HepG2 (cell line): ENCODE measurements at regions not wholly inside any gene's neighbourhood (a gene's known extent, or its start where the extent isn't known, plus 50 kb on each side); places are given as distances from the start of the nearest gene placed in this dataset.

Source experiments
- ATAC-seq: fragments of 200-7000 bp; cut with Tn5 transposase; 3 replicates; pipeline ENCODE4 v1.9.1; 2020; ENCODE audit warnings: mild to moderate bottlenecking, moderate library complexity
- BruUV-seq: library from RNA; stranded (reverse); fragments of 400-500 nt; replicated peaks from 2 replicates; lab custom pipeline; 2021; lab: Mats Ljungman, UMichigan
- CTCF ChIA-PET: fragments of 300-600 bp; formaldehyde crosslinking; extraction: SDS; loops from one replicate; lab custom pipeline; 2021; ENCODE audit warnings: low total read pairs, inconsistent platforms, low intra/inter-chr PET ratio; lab: Yijun Ruan, JAX
- POLR2A ChIA-PET: fragments of 350-600 bp; sonication (Branson Sonifier 250); formaldehyde crosslinking; loops from one replicate; lab custom pipeline; 2020; ENCODE audit warnings: antibody characterized with exemption, inconsistent platforms; lab: Yijun Ruan, JAX
- DNase-seq: peaks from one replicate; pipeline ENCODE4 v3.0.0-alpha.2; 2015; ENCODE audit warnings: low spot score
- FAIRE-seq: peaks from 3 replicates; lab custom pipeline; 2011; peaks lifted over from hg19 to GRCh38; lab: Jason Lieb, UNC
- H2AFZ ChIP-seq: one replicate; pipeline ENCODE4 v1.6.1; 2011; ENCODE audit warnings: low read length, inconsistent platforms
- H3K27ac ChIP-seq: fragments of 300-600 bp; 3 replicates; pipeline ENCODE4 v1.8.0; 2011; ENCODE audit warnings: mixed run types, mild to moderate bottlenecking, mixed read lengths, low read length, inconsistent platforms; ENCODE audit not compliant: insufficient read depth; ENCODE audit errors: extremely low read length
- H3K27me3 ChIP-seq, 2 experiments: fragments of 200-600 bp in 1 of 2; 2 replicates in 1 of 2; 3 replicates in 1 of 2; pipeline versions ENCODE4 v1.6.0 to v1.8.0; 2011; ENCODE audit warnings: low read length in 2 of 2, mild to moderate bottlenecking in 2 of 2, moderate library complexity in 2 of 2, inconsistent platforms in 1 of 2; ENCODE audit not compliant: insufficient read depth in 2 of 2, control insufficient read depth in 1 of 2
- H3K36me3 ChIP-seq, 2 experiments: fragments of 200-600 bp in 1 of 2; replicated peaks in 1 of 2; 2 replicates in 1 of 2; 3 replicates in 1 of 2; pipeline versions ENCODE4 v1.5.1 to v1.8.0; 2011; ENCODE audit warnings: low read length in 2 of 2, inconsistent platforms in 1 of 2; ENCODE audit not compliant: insufficient read depth in 2 of 2, control insufficient read depth in 1 of 2
- H3K4me1 ChIP-seq: 2 replicates; pipeline ENCODE4 v1.5.1; 2012; ENCODE audit warnings: low read length, inconsistent platforms; ENCODE audit not compliant: insufficient read depth
- H3K4me2 ChIP-seq: 2 replicates; pipeline ENCODE4 v1.6.0; 2011; ENCODE audit warnings: low read depth, low read length, inconsistent platforms
- H3K4me3 ChIP-seq, 3 experiments: fragments of 200-600 bp in 1 of 3; sonication (generic), shearing (Covaris generic) in 1 of 3; replicated peaks in 1 of 3; 2 replicates each; pipeline ENCODE4 v1.5.1; 2011 to 2016; ENCODE audit warnings: low read length in 3 of 3, inconsistent platforms in 2 of 3, low read depth in 2 of 3, mild to moderate bottlenecking in 2 of 3, control low read depth in 1 of 3, mixed read lengths in 1 of 3; ENCODE audit not compliant: insufficient read depth in 1 of 3
- H3K79me2 ChIP-seq: one replicate; pipeline ENCODE4 v1.6.1; 2011; ENCODE audit warnings: low read length, inconsistent platforms; ENCODE audit not compliant: insufficient read depth
- H3K9ac ChIP-seq: 2 replicates; pipeline ENCODE4 v1.6.0; 2011; ENCODE audit warnings: mild to moderate bottlenecking, low read depth, low read length, inconsistent platforms; ENCODE audit not compliant: insufficient read depth
- H3K9me3 ChIP-seq: 2 replicates; pipeline ENCODE4 v1.5.1; 2012; ENCODE audit warnings: mild to moderate bottlenecking, low read length
- H4K20me1 ChIP-seq: 2 replicates; pipeline ENCODE4 v1.6.0; 2011; ENCODE audit warnings: inconsistent platforms, mild to moderate bottlenecking, low read length, moderate library complexity; ENCODE audit not compliant: insufficient read depth
- ARHGAP35 ChIP-seq: sonication (generic); formaldehyde crosslinking; IDR thresholded peaks from 2 replicates; pipeline ENCODE4 v1.9.0; 2022; ENCODE audit warnings: mild to moderate bottlenecking, inconsistent platforms, moderate library complexity, missing genetic modification reagents, borderline replicate concordance
- ASH2L ChIP-seq: fragments of 300-600, 200-600 bp; sonication (generic); IDR thresholded peaks from 2 replicates; pipeline ENCODE4 v1.7.0; 2017; ENCODE audit warnings: low read depth, mild to moderate bottlenecking, moderate library complexity, mixed read lengths, low read length; ENCODE audit not compliant: insufficient read length
- HOXD1 ChIP-seq: sonication (generic); formaldehyde crosslinking; IDR thresholded peaks from 2 replicates; pipeline ENCODE4 v1.5.0; 2020; ENCODE audit warnings: missing genetic modification reagents
- JARID2 ChIP-seq: sonication (generic); formaldehyde crosslinking; IDR thresholded peaks from 2 replicates; pipeline ENCODE4 v1.8.1; 2023; ENCODE audit warnings: missing genetic modification reagents, inconsistent platforms; ENCODE audit not compliant: insufficient replicate concordance
- NCOA5 ChIP-seq: sonication (generic); formaldehyde crosslinking; IDR thresholded peaks from 2 replicates; pipeline ENCODE4 v1.4.0; 2020; ENCODE audit warnings: missing genetic modification reagents
- RCOR2 ChIP-seq: IDR thresholded peaks from 2 replicates; pipeline ENCODE4 v1.6.1; 2016; ENCODE audit warnings: missing biosample characterization, missing genetic modification reagents
- TBX3 ChIP-seq: fragments of 450-650 bp; IDR thresholded peaks from 2 replicates; pipeline ENCODE4 v1.6.1; 2017; ENCODE audit warnings: antibody characterized with exemption, mild to moderate bottlenecking, inconsistent platforms, borderline replicate concordance
- YEATS4 ChIP-seq: sonication (generic); formaldehyde crosslinking; IDR thresholded peaks from 2 replicates; pipeline ENCODE4 v1.4.0; 2020; ENCODE audit warnings: missing genetic modification reagents, borderline replicate concordance
- ZBTB1 ChIP-seq: sonication (generic); formaldehyde crosslinking; IDR thresholded peaks from 2 replicates; pipeline ENCODE4 v1.4.0; 2020; ENCODE audit warnings: missing genetic modification reagents, borderline replicate concordance
- ZNF331 ChIP-seq: sonication (generic); formaldehyde crosslinking; IDR thresholded peaks from 2 replicates; pipeline ENCODE4 v1.4.0; 2020; ENCODE audit warnings: missing genetic modification reagents
- ZNF562 ChIP-seq: sonication (generic); formaldehyde crosslinking; IDR thresholded peaks from 2 replicates; pipeline ENCODE4 v1.8.0; 2022; ENCODE audit warnings: missing genetic modification reagents, borderline replicate concordance
- ZNF572 ChIP-seq: sonication (generic); formaldehyde crosslinking; IDR thresholded peaks from 2 replicates; pipeline ENCODE4 v1.5.1; 2020; ENCODE audit warnings: mild to moderate bottlenecking, missing genetic modification reagents
- WGBS: methylation state at CpG from one replicate; pipeline ENCODE4 v1.1.6; 2017; ENCODE audit warnings: low lambda C conversion rate; 5-methylcytosine and 5-hydroxymethylcytosine counted together
- in situ Hi-C: cut with HindIII; loops from 2 replicates; pipeline ENCODE4 v1.10.0; 2017; ENCODE audit warnings: low pct_unique_long_range_greater_than_20kb; ENCODE audit not compliant: extremely low pct_ligation_motif_present
- intact Hi-C: fragments of 100-400 bp; cut with micrococcal nuclease; formaldehyde crosslinking; loops from one replicate; pipeline ENCODE4 v1.10.0; 2022; ENCODE audit not compliant: unreplicated experiment
- TF ChIP-seq, protein P1 (sequence below): IDR thresholded peaks from 2 replicates; pipeline ENCODE4 v1.6.1; 2016; ENCODE audit warnings: control low read depth
- TF ChIP-seq, protein P2 (sequence below): IDR thresholded peaks from 2 replicates; pipeline ENCODE4 v1.6.1; 2016; ENCODE audit warnings: mild to moderate bottlenecking, missing biosample characterization, missing genetic modification reagents

DNA sequence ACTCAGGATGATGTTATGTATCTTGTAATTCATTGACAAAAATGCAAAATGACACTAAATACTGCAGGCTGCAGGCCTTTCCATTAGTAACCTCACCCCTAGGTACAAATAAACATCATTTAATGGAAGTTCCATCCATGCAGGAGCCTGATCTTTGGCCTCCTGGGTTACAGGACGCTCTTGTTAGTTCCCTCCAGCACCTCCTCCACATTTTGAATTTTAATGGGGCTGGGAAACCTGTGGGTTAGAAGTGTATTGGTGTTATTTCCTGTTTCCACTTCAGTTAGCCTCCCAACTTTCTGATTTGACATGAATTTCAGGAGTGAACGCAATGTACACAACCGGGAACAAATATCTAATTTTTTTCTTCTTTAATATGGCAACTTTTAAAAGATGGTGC is 237.1 kb upstream of the ARGLU1 start:
- Histone ChIP-seq H3K4me2 (no peak overlapping the region), H3K27ac (no peak overlapping the region), H3K4me3 (no peak overlapping the region), H3K27me3 (no peaks in the 10 kb centered on the region; a peak in 1 of 5 replicates), H3K79me2 (no peaks in the 10 kb centered on the region), H2AFZ (no peak overlapping the region), H3K36me3 (no peaks in the 10 kb centered on the region), H3K9ac (no peak overlapping the region), H3K9me3 (no peaks in the 10 kb centered on the region), H4K20me1 (no peaks in the 10 kb centered on the region), H3K4me1 (no peaks in the 10 kb centered on the region)
- POLR2A ChIA-PET, result no interaction called here
- BruUV-seq, result no TSS peak
- WGBS, result 69% methylated on average over 3 of the region's 3 CpGs
- DNase-seq, result no peak
- in situ Hi-C loops, result no loop called here
- intact Hi-C loops, result no loop called here
- TF ChIP-seq ZNF572 (CRISPR knock-in tag) (no peak), JARID2 (CRISPR knock-in tag) (no peak), YEATS4 (CRISPR knock-in tag) (no peak), TBX3 (no peak), NCOA5 (CRISPR knock-in tag) (no peak), ARHGAP35 (CRISPR knock-in tag) (no peak), ZNF331 (CRISPR knock-in tag) (no peak), ZBTB1 (CRISPR knock-in tag) (no peak), ZNF562 (no peak), HOXD1 (CRISPR knock-in tag) (no peak), ASH2L (no peak), RCOR2 (CRISPR knock-in tag) (no peak)
- TF ChIP-seq, protein P1, sequence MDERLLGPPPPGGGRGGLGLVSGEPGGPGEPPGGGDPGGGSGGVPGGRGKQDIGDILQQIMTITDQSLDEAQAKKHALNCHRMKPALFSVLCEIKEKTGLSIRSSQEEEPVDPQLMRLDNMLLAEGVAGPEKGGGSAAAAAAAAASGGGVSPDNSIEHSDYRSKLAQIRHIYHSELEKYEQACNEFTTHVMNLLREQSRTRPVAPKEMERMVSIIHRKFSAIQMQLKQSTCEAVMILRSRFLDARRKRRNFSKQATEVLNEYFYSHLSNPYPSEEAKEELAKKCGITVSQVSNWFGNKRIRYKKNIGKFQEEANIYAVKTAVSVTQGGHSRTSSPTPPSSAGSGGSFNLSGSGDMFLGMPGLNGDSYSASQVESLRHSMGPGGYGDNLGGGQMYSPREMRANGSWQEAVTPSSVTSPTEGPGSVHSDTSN, result no peak
- TF ChIP-seq, protein P2, sequence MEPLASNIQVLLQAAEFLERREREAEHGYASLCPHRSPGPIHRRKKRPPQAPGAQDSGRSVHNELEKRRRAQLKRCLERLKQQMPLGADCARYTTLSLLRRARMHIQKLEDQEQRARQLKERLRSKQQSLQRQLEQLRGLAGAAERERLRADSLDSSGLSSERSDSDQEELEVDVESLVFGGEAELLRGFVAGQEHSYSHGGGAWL (CRISPR knock-in tag), result no peak
- ATAC-seq, result no peak
- no peak for FAIRE-seq
- CTCF ChIA-PET, result no interaction called here
